ENCODE measurements at regions not wholly inside any gene's neighbourhood (a gene's known extent, or its start where the extent isn't known, plus 50 kb on each side); places are given as distances from the start of the nearest gene placed in this dataset.
"Not testable (repeated sequence)": the region's sequence is repeated elsewhere in the genome, so short reads cannot be mapped to it uniquely, and the experiment has no call there.

- H3K9me3 ChIP-seq (ENCODE audit: control insufficient read depth, low read length, poor library complexity, severe bottlenecking); H3K36me3 Mint-ChIP-seq (ENCODE audit: low read depth); DNase-seq; H3K4me1 Mint-ChIP-seq; ATAC-seq; H3K27me3 Mint-ChIP-seq; H3K27ac Mint-ChIP-seq; H3K4me3 Mint-ChIP-seq: not testable (repeated sequence)
Measured at GRCh38 chr1:206326159-206326939, 123.0 kb downstream of the SRGAP2 start.

GRCh38 chr1:206331597-206331996 is 128.3 kb downstream of the SRGAP2 start:
- not testable (repeated sequence) for H3K9me3 ChIP-seq (ENCODE audit: control insufficient read depth, low read length, poor library complexity, severe bottlenecking); ATAC-seq; H3K27me3 Mint-ChIP-seq; H3K36me3 Mint-ChIP-seq (ENCODE audit: low read depth); H3K27ac Mint-ChIP-seq; DNase-seq; H3K4me1 Mint-ChIP-seq; H3K4me3 Mint-ChIP-seq

- H3K27ac Mint-ChIP-seq; H3K9me3 ChIP-seq (ENCODE audit: control insufficient read depth, low read length, poor library complexity, severe bottlenecking); H3K27me3 Mint-ChIP-seq; H3K4me3 Mint-ChIP-seq; DNase-seq; H3K4me1 Mint-ChIP-seq; H3K36me3 Mint-ChIP-seq (ENCODE audit: low read depth); ATAC-seq: not testable (repeated sequence)
Measured at GRCh38 chr1:206333316-206333715, 130.0 kb downstream of the SRGAP2 start.

DNA sequence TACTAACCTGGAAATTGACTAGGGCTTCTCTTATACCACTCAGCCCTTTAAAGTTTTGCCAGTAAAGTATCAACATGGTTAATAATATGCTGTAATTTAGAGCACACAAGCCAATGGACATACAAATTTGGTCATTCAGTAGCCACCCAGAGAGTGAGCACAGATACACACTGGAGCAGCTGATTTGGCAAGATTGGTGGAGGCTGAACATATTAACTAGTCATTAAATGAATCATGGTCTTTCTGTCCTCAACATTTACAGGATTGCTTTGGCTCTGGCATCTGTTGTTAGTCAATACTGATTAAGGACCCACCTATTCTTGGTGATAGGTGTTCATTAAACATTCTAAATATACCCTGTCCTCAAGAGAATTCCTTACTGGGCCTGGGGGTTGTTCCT is 130.6 kb downstream of the SRGAP2 start:
- H3K4me3 Mint-ChIP-seq; H3K9me3 ChIP-seq (ENCODE audit: control insufficient read depth, low read length, poor library complexity, severe bottlenecking); H3K36me3 Mint-ChIP-seq (ENCODE audit: low read depth); H3K27ac Mint-ChIP-seq; H3K27me3 Mint-ChIP-seq; H3K4me1 Mint-ChIP-seq; DNase-seq; ATAC-seq: not testable (repeated sequence)

DNA sequence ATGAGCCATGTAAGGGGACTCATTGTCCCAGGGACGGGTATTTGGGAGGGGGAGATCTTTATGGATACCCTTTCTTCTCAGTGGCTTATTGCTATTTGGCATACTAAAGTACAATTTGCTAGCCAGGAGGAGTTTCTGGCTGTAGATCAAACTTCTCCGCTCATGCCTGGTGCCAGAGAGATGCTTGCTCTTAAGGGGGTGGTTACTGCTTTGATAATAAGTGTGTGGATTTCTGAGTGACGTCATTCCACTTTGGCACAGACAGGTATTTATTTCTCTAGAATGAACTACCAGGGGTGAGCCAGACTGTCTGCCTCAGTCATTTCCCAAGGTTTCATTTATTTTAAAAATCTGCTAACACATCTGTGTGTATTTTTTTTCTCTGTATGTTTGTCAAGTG is 131.1 kb downstream of the SRGAP2 start:
- H3K4me3 Mint-ChIP-seq; H3K27ac Mint-ChIP-seq; H3K27me3 Mint-ChIP-seq; DNase-seq; H3K9me3 ChIP-seq (ENCODE audit: control insufficient read depth, low read length, poor library complexity, severe bottlenecking); H3K4me1 Mint-ChIP-seq; ATAC-seq; H3K36me3 Mint-ChIP-seq (ENCODE audit: low read depth): not testable (repeated sequence)

DNA sequence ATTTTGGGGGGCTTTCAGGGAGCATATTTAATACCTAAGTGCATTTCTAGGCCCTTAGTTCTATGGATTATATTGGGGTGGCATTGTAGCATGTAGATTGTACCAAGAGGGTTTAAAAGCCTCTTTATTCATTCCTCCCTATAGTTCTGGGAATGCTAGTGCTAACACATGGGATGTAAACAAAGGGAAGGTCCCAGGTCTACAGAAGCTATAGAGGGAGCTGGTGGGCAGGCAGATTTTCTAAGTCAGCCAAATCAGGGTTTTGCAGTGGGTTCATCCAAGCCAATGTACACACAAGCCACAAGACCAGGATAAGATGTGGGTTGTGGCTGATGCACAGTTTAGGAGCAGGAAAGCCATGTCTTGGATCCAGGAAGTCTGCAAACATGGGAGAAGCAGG is 131.8 kb downstream of the SRGAP2 start:
- not testable (repeated sequence) for H3K4me3 Mint-ChIP-seq; H3K9me3 ChIP-seq (ENCODE audit: control insufficient read depth, low read length, poor library complexity, severe bottlenecking); H3K27ac Mint-ChIP-seq; ATAC-seq; H3K27me3 Mint-ChIP-seq; DNase-seq; H3K36me3 Mint-ChIP-seq (ENCODE audit: low read depth); H3K4me1 Mint-ChIP-seq

DNA sequence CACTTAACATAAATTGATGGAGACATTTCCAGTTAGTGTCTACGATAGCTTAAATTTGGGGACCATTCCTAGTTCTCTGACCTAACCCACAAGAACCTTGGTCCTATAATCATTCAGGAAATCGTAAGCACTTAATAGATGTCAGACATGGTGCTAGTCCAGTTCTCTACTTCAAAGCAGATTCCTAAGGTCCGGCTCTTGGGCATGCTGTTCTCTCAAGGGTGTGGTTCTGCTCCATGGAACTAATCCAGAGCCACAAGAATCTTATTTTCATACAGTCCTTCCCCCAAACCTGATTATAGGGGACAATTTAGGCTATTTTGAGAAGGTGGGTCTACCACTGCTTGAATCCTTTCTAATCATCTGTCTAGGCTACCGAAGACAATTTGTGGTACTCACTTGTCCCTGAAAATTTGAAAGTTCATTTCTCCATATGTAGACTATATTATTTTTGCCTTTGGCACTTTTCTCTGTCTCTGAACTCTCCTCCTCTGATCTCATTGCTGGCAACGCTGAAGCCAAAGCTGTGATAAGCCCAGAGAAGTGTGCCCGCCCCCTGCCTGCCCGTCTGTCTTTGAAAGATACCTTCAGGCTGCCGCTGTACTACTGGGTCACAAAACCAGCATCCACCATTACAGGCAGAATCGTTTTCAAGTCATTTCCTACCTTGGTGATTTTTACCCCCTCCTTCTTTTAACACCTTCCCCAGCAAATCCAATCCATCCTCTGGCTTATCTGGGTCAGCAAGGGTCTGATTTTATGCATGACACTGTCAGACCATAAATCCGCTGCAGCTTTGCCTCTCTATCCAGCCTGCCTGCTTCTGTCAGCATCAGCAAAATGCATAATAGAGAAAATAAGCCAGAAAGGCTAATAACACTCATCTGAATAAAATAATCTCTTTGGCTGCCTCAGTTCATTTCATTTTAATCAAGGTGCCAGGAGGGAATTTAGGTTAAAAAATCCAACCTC is 132.8 kb downstream of the SRGAP2 start:
- H3K9me3 ChIP-seq (ENCODE audit: control insufficient read depth, low read length, poor library complexity, severe bottlenecking); H3K36me3 Mint-ChIP-seq (ENCODE audit: low read depth); H3K4me3 Mint-ChIP-seq; H3K27ac Mint-ChIP-seq; ATAC-seq; H3K27me3 Mint-ChIP-seq; DNase-seq; H3K4me1 Mint-ChIP-seq: not testable (repeated sequence)

GRCh38 chr1:206337024-206337423 is 133.3 kb upstream of the IKBKE start:
- H3K9me3 ChIP-seq (ENCODE audit: control insufficient read depth, low read length, poor library complexity, severe bottlenecking); H3K4me3 Mint-ChIP-seq; DNase-seq; H3K36me3 Mint-ChIP-seq (ENCODE audit: low read depth); H3K27ac Mint-ChIP-seq; ATAC-seq; H3K4me1 Mint-ChIP-seq; H3K27me3 Mint-ChIP-seq: not testable (repeated sequence)

GRCh38 chr1:206350493-206351275 is 119.6 kb upstream of the IKBKE start:
- H3K27me3 Mint-ChIP-seq; ATAC-seq; H3K4me3 Mint-ChIP-seq; H3K4me1 Mint-ChIP-seq; H3K27ac Mint-ChIP-seq; H3K36me3 Mint-ChIP-seq (ENCODE audit: low read depth); H3K9me3 ChIP-seq (ENCODE audit: control insufficient read depth, low read length, poor library complexity, severe bottlenecking); DNase-seq: not testable (repeated sequence)

DNA sequence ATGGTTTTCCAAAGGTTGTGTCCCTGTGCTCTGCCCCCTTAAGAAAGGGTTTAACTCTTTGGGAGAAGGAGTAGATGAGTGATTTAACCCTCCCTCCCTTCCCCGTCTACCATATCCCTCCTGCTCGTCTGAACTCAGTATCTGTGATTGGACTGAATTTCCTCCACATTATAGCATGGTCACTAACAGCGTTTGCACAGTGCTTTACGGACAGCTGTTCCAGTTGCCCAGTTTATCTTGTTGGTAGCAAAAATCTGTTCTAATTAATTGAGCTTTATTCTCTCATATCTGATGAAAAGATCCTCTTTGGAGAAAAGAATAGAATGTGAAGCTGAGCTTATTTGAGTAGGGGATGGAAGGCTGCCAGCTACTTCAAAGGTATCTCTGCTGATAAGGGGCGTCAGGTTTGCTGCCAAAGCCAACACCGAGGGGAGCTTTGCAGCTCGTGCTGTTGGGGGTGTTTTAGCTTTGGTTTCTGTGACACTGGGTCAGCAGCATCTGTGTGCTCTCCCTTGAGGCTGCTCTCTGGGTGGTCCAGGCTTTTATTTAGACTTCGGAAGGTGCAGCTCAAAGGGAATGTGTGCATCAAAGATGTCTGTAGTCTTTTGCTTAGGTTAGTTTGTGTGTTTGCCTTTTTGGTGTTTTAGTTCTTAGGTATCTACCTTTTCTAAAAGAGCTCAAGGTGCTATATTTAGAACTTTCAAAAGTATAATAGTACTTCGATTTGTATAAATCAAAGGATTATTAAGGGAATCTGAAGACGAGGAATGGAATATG is 118.8 kb upstream of the IKBKE start:
- H3K9me3 ChIP-seq (ENCODE audit: control insufficient read depth, low read length, poor library complexity, severe bottlenecking); ATAC-seq; H3K4me3 Mint-ChIP-seq; H3K36me3 Mint-ChIP-seq (ENCODE audit: low read depth); H3K27ac Mint-ChIP-seq; H3K4me1 Mint-ChIP-seq; DNase-seq; H3K27me3 Mint-ChIP-seq: not testable (repeated sequence)

DNA sequence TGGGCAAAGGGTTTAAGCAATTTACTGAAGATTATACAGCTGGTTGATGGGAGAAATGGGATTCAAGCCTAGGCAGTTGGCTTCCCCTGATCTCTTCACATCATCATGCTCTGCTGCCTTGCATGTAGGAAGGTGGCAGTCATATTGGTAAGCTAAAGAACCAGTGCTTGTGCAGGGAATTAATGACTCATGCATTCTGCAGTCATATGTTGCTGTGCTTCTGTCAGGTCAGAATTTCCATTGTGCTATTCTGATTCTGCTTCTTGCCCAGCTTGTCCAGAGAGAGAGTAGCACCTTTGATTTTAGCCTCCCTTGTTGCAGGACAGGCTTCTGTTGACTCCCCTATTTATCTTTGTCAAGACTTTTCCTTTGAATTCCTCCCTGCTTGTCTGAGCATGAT is 114.0 kb upstream of the IKBKE start:
- not testable (repeated sequence) for H3K9me3 ChIP-seq (ENCODE audit: control insufficient read depth, low read length, poor library complexity, severe bottlenecking); H3K27ac Mint-ChIP-seq

DNA sequence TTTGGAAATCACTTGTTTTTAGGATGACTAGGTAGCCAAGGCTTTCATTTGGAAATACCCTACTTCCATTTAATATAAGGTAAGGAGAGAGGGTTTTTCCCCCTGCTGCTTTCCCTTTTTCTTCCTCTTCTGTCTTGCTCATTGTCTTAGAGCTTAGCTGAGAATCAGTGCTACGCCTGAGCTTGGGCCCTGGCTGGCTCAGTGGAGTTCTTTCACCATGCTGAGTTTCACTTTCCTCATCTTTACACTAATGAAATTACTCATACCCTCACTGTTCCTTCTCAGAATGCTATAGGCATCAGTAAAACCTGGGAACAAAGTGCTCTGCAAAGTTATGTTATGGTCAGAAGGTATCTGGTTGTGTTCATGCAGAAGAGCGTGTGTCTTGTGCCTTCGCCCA is 112.3 kb upstream of the IKBKE start:
- not testable (repeated sequence) for H3K4me3 Mint-ChIP-seq; DNase-seq; H3K36me3 Mint-ChIP-seq (ENCODE audit: low read depth); H3K9me3 ChIP-seq (ENCODE audit: control insufficient read depth, low read length, poor library complexity, severe bottlenecking); H3K27me3 Mint-ChIP-seq; H3K4me1 Mint-ChIP-seq
- peak; percentile 20 for ATAC-seq
- H3K27ac Mint-ChIP-seq: peak overlapping the region; percentile 73

More for the DNA sequence above, 114.0 kb upstream of the IKBKE start:
- not testable (repeated sequence) for H3K4me3 Mint-ChIP-seq; H3K4me1 Mint-ChIP-seq; H3K36me3 Mint-ChIP-seq (ENCODE audit: low read depth); H3K27me3 Mint-ChIP-seq; DNase-seq; ATAC-seq

Measured in T-helper 17 cell (primary cell).